Breast epithelium (tissue), 4 donors: ENCODE measurements at regions not wholly inside any gene's neighbourhood (a gene's known extent, or its start where the extent isn't known, plus 50 kb on each side); places are given as distances from the start of the nearest gene placed in this dataset.

Experiments used
- DNase-seq, 2 donors: peaks; one replicate each; pipeline ENCODE4 v3.0.0-alpha.2; 2019; ENCODE audit warnings: low spot score in 2 of 2
- H3K27ac ChIP-seq, 2 donors: fragments of 200-600 bp; sonication (generic) in 1 of 2; one replicate each; pipeline ENCODE4 v1.5.1; 2016 to 2019; ENCODE audit warnings: mild to moderate bottlenecking in 1 of 2
- H3K27me3 ChIP-seq, 2 donors: fragments of 200-600 bp; sonication (generic) in 1 of 2; one replicate each; pipeline versions ENCODE4 v1.5.1 to v1.6.0; 2017 to 2019; ENCODE audit warnings: control low read depth in 1 of 2, mild to moderate bottlenecking in 1 of 2
- H3K36me3 ChIP-seq: fragments of 200-600 bp; one replicate; pipeline ENCODE4 v1.5.1; 2019
- H3K4me1 ChIP-seq, 2 donors: fragments of 200-600 bp; sonication (generic); one replicate each; pipeline ENCODE4 v1.5.1; 2016 to 2019; ENCODE audit warnings: control low read depth in 1 of 2
- H3K4me3 ChIP-seq, 3 donors: fragments of 200-600 bp; sonication (generic); 1 replicate in 2 of 3; 2 replicates in 1 of 3; pipeline ENCODE4 v1.5.1; 2016 to 2019; ENCODE audit warnings: mild to moderate bottlenecking in 3 of 3, moderate library complexity in 2 of 3
- H3K9me3 ChIP-seq, 2 donors: fragments of 200-600 bp; sonication (generic) in 1 of 2; one replicate each; pipeline ENCODE4 v1.5.1; 2016 to 2019; ENCODE audit warnings: control low read depth in 1 of 2
- POLR2A ChIP-seq: fragments of 450-650 bp; IDR thresholded peaks from one replicate; pipeline ENCODE4 v1.6.1; 2016; ENCODE audit warnings: antibody characterized with exemption, mild to moderate bottlenecking, moderate library complexity
- POLR2AphosphoS5 ChIP-seq, 3 donors: sonication (generic); formaldehyde crosslinking; IDR thresholded peaks; one replicate each; pipeline ENCODE4 v1.6.1; 2017; ENCODE audit warnings: antibody characterized with exemption in 3 of 3
- intact Hi-C: fragments of 100-400 bp; cut with DNase I; formaldehyde crosslinking; loops from one replicate; pipeline ENCODE4 v1.15.1; 2023; ENCODE audit warnings: low total_unique reads
- TF ChIP-seq, protein P1 (sequence below), 3 donors: fragments of 450-650 bp; IDR thresholded peaks; one replicate each; pipeline ENCODE4 v1.5.1; 2016 to 2017; ENCODE audit warnings: antibody characterized with exemption in 3 of 3, mild to moderate bottlenecking in 3 of 3, moderate library complexity in 3 of 3

DNA sequence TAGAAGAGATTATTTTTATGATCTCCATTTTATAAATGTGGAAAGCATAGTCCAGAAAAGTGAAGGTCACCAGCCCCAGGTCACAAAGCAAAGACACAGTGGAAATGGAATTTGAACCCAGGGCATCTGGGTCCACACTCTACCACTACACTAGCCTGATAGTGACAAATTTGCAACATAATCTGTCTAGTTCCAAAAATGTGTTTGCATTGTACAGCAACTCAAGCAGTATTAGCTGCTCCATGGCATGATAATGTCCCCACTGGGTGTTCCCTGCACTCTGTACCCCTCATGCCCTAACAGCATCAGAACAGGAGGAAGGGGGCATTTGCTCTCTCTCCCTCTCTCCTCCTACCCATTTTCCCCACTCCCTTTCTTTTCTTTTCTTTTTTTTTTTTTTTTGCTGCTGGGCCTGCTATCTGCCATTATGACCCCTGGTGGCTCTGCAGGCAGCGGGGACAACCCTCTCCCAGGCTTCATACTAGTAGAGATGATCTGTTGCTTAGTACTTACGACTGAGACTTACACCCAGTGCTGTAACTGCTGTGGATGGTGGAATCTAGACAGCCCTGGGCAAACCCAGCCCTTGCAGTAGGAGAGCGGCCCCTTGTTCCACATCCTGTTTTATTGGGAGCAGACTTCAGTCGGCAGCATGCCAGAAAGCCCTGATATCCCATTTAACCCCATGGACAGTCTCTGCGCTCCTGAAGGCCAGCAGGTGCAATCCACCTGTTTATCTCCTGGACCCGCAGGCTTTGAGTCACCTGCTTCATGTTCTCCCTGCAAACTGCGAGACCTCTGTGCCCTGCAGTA is 306.3 kb downstream of the SOX9 start:
- no peaks in the 10 kb centered on the region for H3K4me1 ChIP-seq
- intact Hi-C loops: no loop called here

DNA sequence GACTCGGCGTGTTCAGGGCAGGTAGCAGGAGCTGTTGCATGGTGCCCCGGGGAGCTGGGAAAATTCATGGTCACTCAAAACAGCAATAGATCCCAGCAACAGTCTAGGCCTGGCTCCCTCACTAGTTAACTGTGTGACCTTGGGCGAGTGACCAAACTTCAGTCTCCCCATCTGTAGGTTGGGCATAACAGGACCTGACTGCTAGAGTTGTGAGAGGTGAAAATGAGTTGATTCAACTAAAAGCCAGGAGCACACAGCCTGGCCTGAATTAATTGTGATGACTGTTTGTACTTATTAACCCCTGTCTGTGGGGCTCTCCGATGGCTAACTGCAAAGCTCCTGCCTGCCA is 306.9 kb downstream of the SOX9 start:
- Histone ChIP-seq H3K4me3 (no peak overlapping the region), H3K27me3 (no peaks in the 10 kb centered on the region), H3K36me3 (no peaks in the 10 kb centered on the region), H3K9me3 (no peaks in the 10 kb centered on the region), H3K27ac (no peak overlapping the region), H3K4me1 (no peaks in the 10 kb centered on the region)
- DNase-seq: no peak
- intact Hi-C loops: no loop called here
- TF ChIP-seq POLR2A (no peak), POLR2AphosphoS5 (IDR thresholded peaks at IDR 0.05) (no peak)
- TF ChIP-seq, protein P1, sequence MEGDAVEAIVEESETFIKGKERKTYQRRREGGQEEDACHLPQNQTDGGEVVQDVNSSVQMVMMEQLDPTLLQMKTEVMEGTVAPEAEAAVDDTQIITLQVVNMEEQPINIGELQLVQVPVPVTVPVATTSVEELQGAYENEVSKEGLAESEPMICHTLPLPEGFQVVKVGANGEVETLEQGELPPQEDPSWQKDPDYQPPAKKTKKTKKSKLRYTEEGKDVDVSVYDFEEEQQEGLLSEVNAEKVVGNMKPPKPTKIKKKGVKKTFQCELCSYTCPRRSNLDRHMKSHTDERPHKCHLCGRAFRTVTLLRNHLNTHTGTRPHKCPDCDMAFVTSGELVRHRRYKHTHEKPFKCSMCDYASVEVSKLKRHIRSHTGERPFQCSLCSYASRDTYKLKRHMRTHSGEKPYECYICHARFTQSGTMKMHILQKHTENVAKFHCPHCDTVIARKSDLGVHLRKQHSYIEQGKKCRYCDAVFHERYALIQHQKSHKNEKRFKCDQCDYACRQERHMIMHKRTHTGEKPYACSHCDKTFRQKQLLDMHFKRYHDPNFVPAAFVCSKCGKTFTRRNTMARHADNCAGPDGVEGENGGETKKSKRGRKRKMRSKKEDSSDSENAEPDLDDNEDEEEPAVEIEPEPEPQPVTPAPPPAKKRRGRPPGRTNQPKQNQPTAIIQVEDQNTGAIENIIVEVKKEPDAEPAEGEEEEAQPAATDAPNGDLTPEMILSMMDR (IDR thresholded peaks at IDR 0.05): no peak

More for the DNA sequence above, 306.3 kb downstream of the SOX9 start:
- no peaks in the 10 kb centered on the region for H3K9me3 ChIP-seq
- no peak overlapping the region for H3K27ac ChIP-seq
- no peak for DNase-seq
- TF ChIP-seq POLR2A (no peak), POLR2AphosphoS5 (IDR thresholded peaks at IDR 0.05) (no peak)
- TF ChIP-seq, protein P1 (IDR thresholded peaks at IDR 0.05): no peak
- no peak overlapping the region for H3K4me3 ChIP-seq
- H3K36me3 ChIP-seq: no peaks in the 10 kb centered on the region
- no peaks in the 10 kb centered on the region for H3K27me3 ChIP-seq

DNA sequence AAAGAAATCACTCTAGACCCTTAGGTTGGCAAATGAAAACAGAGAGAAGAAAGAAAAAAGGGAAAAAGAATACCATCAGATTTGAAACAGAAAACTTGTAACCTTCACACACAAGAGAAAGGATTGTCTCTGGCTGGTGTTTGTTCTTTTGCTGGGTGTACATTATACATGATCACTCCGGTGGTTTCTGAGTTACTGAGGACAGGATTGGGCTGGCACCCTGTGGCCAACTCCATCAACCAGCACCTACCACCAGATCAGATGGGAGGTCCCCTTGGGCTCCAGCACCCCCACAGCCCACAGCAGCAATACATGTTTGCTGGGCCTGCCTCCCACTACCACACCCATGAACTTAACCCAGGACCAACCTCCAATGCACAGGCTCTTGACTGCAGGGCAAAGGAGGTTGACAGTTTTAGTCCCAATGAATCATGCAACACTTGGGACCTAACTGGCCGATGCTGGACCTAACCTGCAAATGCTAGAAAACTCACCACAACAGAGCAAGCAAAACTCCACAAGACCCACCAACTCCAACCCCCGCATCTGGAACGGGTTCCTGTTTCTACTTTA is 308.3 kb downstream of the SOX9 start:
- no peak for DNase-seq
- Histone ChIP-seq H3K4me1 (no peaks in the 10 kb centered on the region), H3K27ac (no peak overlapping the region), H3K27me3 (no peaks in the 10 kb centered on the region), H3K4me3 (no peak overlapping the region), H3K36me3 (no peaks in the 10 kb centered on the region), H3K9me3 (no peaks in the 10 kb centered on the region)
- intact Hi-C loops: no loop called here
- TF ChIP-seq POLR2A (no peak), POLR2AphosphoS5 (IDR thresholded peaks at IDR 0.05) (no peak)
- TF ChIP-seq, protein P1 (IDR thresholded peaks at IDR 0.05): no peak

DNA sequence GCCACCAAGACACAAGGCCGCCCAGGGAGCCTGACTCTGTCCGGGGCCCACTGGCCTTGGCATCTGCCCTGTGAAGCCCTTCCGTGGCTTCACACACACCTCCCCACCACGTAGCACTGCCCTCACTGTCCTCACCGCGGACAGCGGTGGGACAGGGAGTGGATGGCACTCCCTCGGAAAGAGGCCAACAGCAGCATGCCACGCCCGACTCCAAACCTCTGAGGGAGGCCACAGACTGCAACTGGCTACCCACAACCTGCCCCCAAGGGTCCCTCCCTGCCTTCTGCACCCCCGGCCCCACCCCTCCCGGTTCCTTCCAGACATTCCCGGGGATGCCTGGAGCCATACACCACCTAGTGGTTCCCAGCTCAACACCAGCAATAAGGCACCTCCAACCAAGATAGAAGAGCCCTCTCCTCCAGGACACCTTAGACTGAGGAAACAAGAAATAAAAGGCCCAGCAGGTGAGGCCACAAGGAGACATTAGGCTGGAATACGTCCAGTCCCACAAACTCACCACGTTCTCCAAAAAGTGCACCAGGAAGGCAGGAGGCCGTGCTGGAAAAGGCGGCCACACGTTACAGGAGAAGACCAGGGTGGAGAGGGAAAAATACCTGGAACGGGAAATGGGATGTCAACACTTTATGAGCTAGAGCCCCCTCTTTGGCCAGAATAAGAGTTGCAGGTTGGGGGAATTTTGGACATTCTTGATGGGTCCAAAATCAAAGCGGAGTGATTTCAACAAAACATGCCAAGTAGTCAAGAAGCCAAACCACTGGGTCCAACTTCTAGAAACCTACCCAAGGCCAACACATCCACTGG is 310.0 kb downstream of the SOX9 start:
- TF ChIP-seq POLR2AphosphoS5 (IDR thresholded peaks at IDR 0.05) (no peak), POLR2A (no peak)
- TF ChIP-seq, protein P1 (IDR thresholded peaks at IDR 0.05): no peak
- Histone ChIP-seq H3K27ac (no peak overlapping the region), H3K4me3 (no peak overlapping the region), H3K4me1 (no peaks in the 10 kb centered on the region), H3K9me3 (no peaks in the 10 kb centered on the region), H3K36me3 (no peaks in the 10 kb centered on the region), H3K27me3 (no peaks in the 10 kb centered on the region)
- no peak for DNase-seq
- intact Hi-C loops: no loop called here

DNA sequence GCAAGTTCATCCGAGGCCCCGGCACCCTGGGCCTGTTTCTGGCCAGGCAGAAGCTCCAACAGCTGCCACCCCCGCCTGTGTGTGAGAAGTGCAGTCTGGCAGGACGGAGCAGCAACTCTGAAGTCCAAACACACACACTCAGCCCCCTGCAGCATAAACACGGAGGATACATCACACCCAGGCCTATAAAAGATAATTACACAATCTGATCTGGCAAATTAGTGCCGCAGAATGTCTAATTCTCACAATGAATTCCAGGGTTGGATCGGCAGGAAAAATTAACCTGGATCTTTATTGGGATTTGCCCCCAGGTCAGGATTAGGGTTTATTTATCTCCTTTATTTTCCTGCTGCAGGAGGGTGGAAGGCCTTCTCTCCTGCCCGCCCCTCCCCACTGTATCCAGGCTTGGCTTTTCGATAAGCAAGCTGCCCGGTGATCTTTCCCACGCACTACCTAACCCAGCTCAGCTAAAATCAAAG is 311.4 kb downstream of the SOX9 start:
- DNase-seq: no peak
- no peaks in the 10 kb centered on the region for H3K36me3 ChIP-seq
- H3K4me3 ChIP-seq: no peak overlapping the region
- TF ChIP-seq, protein P1 (IDR thresholded peaks at IDR 0.05): no peak
- TF ChIP-seq POLR2A: no peak
- no peak for TF ChIP-seq POLR2AphosphoS5 (IDR thresholded peaks at IDR 0.05)
- H3K27me3 ChIP-seq: no peaks in the 10 kb centered on the region
- no peak overlapping the region for H3K27ac ChIP-seq
- no peaks in the 10 kb centered on the region for H3K9me3 ChIP-seq
- intact Hi-C loops: no loop called here
- no peaks in the 10 kb centered on the region for H3K4me1 ChIP-seq
